Hepatocyte (in vitro differentiated cells): ENCODE measurements at regions not wholly inside any gene's neighbourhood (a gene's known extent, or its start where the extent isn't known, plus 50 kb on each side); places are given as distances from the start of the nearest gene placed in this dataset.

Experiments
- CTCF ChIP-seq: fragments of 200-600 bp; sonication (generic); IDR thresholded peaks from 2 replicates; pipeline ENCODE4 v1.5.1; 2016; ENCODE audit warnings: antibody characterized with exemption, mild to moderate bottlenecking; ENCODE audit not compliant: poor library complexity
- EZH2 ChIP-seq: fragments of 200-600 bp; sonication (generic); IDR thresholded peaks from 2 replicates; pipeline ENCODE4 v1.6.1; 2016; ENCODE audit warnings: antibody characterized with exemption, mild to moderate bottlenecking, borderline replicate concordance

DNA sequence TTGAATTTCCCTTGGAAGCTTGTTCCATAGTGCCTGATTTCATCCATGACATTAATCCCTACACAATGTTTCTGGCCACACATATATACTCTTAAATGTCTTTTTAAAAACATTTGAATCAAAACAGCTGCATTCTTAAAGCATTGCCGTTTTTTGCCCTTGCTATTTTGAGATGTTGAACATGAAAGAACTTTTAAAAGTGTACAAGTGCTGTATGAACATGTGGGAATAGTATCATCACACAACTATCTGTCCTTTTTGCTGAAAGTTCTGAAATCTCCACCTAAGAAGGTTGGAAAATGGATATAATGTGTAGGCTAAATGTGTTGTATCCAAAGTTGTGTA lies 318.7 kb upstream of the UBE2E3 start:
- TF ChIP-seq CTCF (no peak), EZH2 (no peak)
